ENCODE measurements at regions not wholly inside any gene's neighbourhood (a gene's known extent, or its start where the extent isn't known, plus 50 kb on each side); places are given as distances from the start of the nearest gene placed in this dataset.

- TF ChIP-seq CTCF (IDR thresholded peaks at IDR 0.05): no peak
- no peak for TF ChIP-seq POLR2A (IDR thresholded peaks at IDR 0.05)
These were observed 234.8 kb downstream of the CPE start for GRCh38 chr4:165613581-165613980.

All from lower leg skin (tissue), 3 donors.